ENCODE measurements at regions not wholly inside any gene's neighbourhood (a gene's known extent, or its start where the extent isn't known, plus 50 kb on each side); places are given as distances from the start of the nearest gene placed in this dataset.

DNA sequence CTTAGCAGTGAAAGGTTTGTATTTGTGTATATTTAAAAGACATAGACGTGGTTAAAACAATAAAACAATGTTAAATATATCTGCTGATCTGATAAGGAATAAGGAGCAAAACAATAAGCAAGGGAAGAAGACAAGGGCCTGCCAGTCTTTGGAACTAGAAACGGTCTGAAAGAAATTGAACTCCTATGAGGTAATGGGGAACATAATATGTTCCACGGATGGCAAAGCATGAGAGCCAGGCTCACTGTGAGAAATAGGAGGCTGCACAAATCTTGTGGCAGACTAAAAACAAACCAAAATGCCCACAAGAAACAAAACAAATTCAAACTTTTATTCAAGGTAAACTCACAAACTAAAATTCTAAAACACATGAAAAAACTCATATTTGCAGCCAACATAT, 150.5 kb downstream of the NTMT2 start:
- Histone ChIP-seq H3K36me3 (no peaks in the 10 kb centered on the region), H3K4me1 (no peaks in the 10 kb centered on the region), H3K27ac (no peak overlapping the region), H3K9me3 (no peaks in the 10 kb centered on the region), H3K4me3 (no peak overlapping the region), H3K27me3 (no peaks in the 10 kb centered on the region)
- TF ChIP-seq, protein P1, sequence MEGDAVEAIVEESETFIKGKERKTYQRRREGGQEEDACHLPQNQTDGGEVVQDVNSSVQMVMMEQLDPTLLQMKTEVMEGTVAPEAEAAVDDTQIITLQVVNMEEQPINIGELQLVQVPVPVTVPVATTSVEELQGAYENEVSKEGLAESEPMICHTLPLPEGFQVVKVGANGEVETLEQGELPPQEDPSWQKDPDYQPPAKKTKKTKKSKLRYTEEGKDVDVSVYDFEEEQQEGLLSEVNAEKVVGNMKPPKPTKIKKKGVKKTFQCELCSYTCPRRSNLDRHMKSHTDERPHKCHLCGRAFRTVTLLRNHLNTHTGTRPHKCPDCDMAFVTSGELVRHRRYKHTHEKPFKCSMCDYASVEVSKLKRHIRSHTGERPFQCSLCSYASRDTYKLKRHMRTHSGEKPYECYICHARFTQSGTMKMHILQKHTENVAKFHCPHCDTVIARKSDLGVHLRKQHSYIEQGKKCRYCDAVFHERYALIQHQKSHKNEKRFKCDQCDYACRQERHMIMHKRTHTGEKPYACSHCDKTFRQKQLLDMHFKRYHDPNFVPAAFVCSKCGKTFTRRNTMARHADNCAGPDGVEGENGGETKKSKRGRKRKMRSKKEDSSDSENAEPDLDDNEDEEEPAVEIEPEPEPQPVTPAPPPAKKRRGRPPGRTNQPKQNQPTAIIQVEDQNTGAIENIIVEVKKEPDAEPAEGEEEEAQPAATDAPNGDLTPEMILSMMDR (IDR thresholded peaks at IDR 0.05), result no peak
- TF ChIP-seq POLR2AphosphoS5 (IDR thresholded peaks at IDR 0.05), result no peak
- no peak for TF ChIP-seq EP300 (IDR thresholded peaks at IDR 0.05)
- no peak for TF ChIP-seq POLR2A (IDR thresholded peaks at IDR 0.05)
- WGBS, 2 donors (ENCODE audit: low coverage in 1 of 2), result 42 to 68% methylated on average over 3 of the region's 3 CpGs
- ATAC-seq, result no peak

DNA sequence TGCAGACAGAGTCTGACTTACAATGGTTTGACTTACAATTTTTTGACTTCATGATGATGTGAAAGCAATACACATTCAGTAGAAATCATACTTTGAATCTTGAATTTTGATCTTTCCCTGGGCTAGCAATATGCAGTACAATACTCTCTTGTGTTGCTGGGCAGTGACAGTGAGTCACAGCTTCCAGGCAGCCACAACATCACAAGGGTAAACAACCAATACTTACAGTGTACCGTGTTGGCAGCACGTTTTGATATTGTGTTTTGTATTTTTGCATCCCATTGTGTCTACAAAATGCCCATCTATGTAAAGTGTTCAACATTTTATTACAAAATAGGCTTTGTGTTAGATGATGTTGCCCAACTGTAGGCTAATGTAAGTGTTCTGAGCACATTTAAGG, 150.9 kb downstream of the NTMT2 start:
- H3K4me1 ChIP-seq, result no peaks in the 10 kb centered on the region
- H3K4me3 ChIP-seq, result no peak overlapping the region
- H3K27ac ChIP-seq, result no peak overlapping the region
- no peaks in the 10 kb centered on the region for H3K27me3 ChIP-seq
- WGBS, 2 donors (ENCODE audit: low coverage in 1 of 2), result 43 to 64% methylated on average over 1 to 2 of the region's 2 CpGs
- no peaks in the 10 kb centered on the region for H3K9me3 ChIP-seq
- ATAC-seq, result no peak
- TF ChIP-seq, protein P1 (IDR thresholded peaks at IDR 0.05), result no peak
- no peaks in the 10 kb centered on the region for H3K36me3 ChIP-seq

DNA sequence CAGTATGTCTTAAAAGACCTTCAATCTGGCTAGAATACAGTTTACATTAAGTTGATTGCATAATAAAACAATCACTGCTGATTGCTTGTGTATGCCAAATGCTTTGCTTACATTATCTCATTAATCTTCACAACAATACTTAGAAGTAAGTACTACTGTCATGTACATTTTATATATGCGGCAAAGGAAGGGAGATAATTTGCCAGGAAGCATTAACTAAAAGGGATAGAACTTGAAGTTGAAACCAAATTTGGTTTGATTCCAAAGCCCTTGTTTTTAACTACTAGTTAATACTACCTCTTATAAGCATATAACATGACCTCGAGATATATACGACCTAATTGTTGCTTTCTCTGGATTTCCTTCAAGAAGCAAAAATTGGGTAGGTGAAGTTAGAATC, 155.8 kb downstream of the NTMT2 start:
- no peaks in the 10 kb centered on the region for H3K9me3 ChIP-seq
- H3K27me3 ChIP-seq, result no peaks in the 10 kb centered on the region
- H3K4me3 ChIP-seq, result no peak overlapping the region
- no peaks in the 10 kb centered on the region for H3K36me3 ChIP-seq
- no peak for ATAC-seq
- peaks cover 0 to 5% (median 0%) of the 10 kb centered on the region in 3 donors for H3K4me1 ChIP-seq
- WGBS, 2 donors (ENCODE audit: low coverage in 1 of 2), result 61 to 70% methylated on average over 3 of the region's 3 CpGs
- no peak overlapping the region for H3K27ac ChIP-seq
- TF ChIP-seq POLR2AphosphoS5 (IDR thresholded peaks at IDR 0.05) (no peak), POLR2A (IDR thresholded peaks at IDR 0.05) (no peak), EP300 (IDR thresholded peaks at IDR 0.05) (no peak)
- TF ChIP-seq, protein P1 (IDR thresholded peaks at IDR 0.05), result no peak

DNA sequence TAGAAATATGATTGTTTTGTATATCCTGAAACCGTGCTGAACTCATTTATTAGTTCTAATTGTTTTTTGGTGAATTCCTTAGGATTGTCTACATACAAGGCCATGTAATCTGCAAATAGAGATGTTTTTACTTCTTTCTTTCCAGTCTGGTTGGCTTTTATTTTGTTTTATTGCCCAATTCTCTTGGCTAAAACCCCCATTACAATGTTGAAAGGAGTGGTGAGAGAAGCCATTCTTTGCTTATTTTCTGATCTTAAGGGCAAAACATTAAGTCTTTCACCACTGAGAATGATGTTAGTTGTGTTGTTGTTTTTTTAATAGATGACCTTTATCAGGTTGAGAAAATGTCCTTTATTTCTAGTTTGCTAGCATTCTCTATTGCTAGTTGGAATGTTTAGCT, 157.3 kb downstream of the NTMT2 start:
- no peak for ATAC-seq
- no peaks in the 10 kb centered on the region for H3K27me3 ChIP-seq
- no peak overlapping the region for H3K27ac ChIP-seq
- no peak for TF ChIP-seq EP300 (IDR thresholded peaks at IDR 0.05)
- no peak for TF ChIP-seq POLR2AphosphoS5 (IDR thresholded peaks at IDR 0.05)
- TF ChIP-seq, protein P1 (IDR thresholded peaks at IDR 0.05), result no peak
- no peak for TF ChIP-seq POLR2A (IDR thresholded peaks at IDR 0.05)
- H3K4me1 ChIP-seq, result peaks cover 0 to 5% (median 0%) of the 10 kb centered on the region in 3 donors
- H3K4me3 ChIP-seq, result no peak overlapping the region
- 75 to 100% methylated on average over 1 of the region's 1 CpG for WGBS, 2 donors (ENCODE audit: low coverage in 1 of 2)
- H3K9me3 ChIP-seq, result no peaks in the 10 kb centered on the region
- H3K36me3 ChIP-seq, result no peaks in the 10 kb centered on the region

DNA sequence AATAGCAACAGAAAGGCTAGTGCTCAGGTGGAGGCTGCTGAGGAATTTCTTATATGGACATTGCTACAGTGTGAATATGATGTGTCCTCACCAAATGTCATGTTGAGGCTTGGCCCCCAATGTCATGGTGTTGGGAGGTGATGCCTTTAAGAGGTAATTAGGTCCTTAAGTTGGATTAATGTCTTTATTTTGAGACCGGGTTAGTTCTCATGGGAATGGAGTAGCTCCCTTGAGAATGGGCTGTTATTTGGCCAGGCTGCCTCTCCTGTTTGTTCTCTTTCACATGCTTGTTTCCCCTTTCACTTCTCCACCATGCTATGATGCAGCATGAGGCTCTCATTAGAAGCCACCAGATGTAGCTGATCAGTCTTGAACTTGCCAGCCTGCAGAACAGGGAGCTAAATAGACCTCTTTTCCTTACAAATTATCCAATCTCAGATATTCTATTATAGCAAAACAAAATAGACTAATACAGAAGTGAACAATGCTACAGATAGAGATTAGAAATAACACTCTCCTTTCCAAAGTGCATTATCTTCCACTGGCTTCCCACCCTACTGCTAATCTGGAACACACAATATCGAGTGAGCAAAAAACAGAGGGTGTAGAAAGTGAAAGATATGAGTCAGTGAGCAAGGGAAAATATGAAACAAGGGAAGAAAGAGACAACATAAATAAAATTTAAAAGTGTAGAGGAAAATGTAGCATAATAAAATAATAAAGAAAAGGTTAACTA, 160.2 kb downstream of the NTMT2 start:
- Histone ChIP-seq H3K27ac (no peak overlapping the region), H3K27me3 (no peaks in the 10 kb centered on the region), H3K4me3 (no peak overlapping the region), H3K9me3 (no peaks in the 10 kb centered on the region), H3K36me3 (no peaks in the 10 kb centered on the region), H3K4me1 (peaks cover 0 to 8% (median 0%) of the 10 kb centered on the region in 3 donors)
- no peak for ATAC-seq
- 53 to 56% methylated on average over 2 of the region's 2 CpGs for WGBS, 2 donors (ENCODE audit: low coverage in 1 of 2)
- TF ChIP-seq, protein P1 (IDR thresholded peaks at IDR 0.05), result no peak
- TF ChIP-seq POLR2AphosphoS5 (IDR thresholded peaks at IDR 0.05), result no peak
- no peak for TF ChIP-seq EP300 (IDR thresholded peaks at IDR 0.05)
- no peak for TF ChIP-seq POLR2A (IDR thresholded peaks at IDR 0.05)

Measured in gastroesophageal sphincter (tissue), 4 donors.